Astrocyte of the cerebellum (primary cell): ENCODE measurements at regions not wholly inside any gene's neighbourhood (a gene's known extent, or its start where the extent isn't known, plus 50 kb on each side); places are given as distances from the start of the nearest gene placed in this dataset.

Experiments used
- DNase-seq: peaks from one replicate; pipeline ENCODE4 v3.0.0-alpha.2; 2011; ENCODE audit warnings: low read depth
- H3K4me3 ChIP-seq: 2 replicates; pipeline ENCODE4 v1.5.1; 2011; ENCODE audit warnings: mild to moderate bottlenecking, low read depth, low read length, moderate library complexity
- CTCF ChIP-seq: IDR thresholded peaks from 2 replicates; pipeline ENCODE4 v1.5.1; 2012; ENCODE audit warnings: low read length, low read depth, moderate library complexity, mild to moderate bottlenecking; ENCODE audit errors: missing control alignments
- in situ Hi-C: cut with HindIII; loops from 2 replicates; pipeline ENCODE4 v1.10.0; 2017; ENCODE audit warnings: low sequenced_read_pairs

DNA sequence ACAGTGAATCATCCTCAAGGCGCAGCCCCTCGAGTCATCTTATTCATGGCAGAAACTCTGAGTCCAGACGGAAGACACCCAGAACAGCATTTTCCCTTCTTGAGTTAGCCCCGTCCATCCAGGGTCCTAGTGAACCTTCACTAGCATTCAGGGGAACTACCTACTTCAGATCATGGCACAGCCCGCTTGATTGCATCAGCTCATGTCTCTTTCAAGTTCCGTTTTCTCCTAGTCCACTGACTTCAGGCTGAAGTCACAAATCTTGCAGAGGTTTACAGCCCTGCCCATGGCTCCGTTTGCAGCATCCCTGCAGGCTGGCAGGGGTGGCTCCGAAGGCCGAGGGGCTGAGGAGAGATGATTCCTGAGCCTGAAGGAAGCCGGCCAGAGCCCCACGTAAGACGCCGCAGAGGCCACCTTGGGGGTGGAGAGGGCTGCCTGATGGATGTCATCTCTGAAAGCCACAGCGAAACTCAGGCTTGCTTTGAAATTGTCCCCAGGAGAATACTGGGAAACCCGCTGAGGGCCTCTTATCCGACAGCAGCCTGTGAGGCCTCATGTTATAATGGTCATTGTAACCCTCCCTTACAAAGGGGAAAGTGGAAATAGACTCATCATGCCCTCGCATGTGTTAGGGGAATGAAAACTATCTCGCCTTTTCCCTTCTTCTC, 310.2 kb upstream of the AJAP1 start:
- in situ Hi-C loops = no loop called here
- DNase-seq = no peak
- no peak overlapping the region for H3K4me3 ChIP-seq
- no peak for TF ChIP-seq CTCF

DNA sequence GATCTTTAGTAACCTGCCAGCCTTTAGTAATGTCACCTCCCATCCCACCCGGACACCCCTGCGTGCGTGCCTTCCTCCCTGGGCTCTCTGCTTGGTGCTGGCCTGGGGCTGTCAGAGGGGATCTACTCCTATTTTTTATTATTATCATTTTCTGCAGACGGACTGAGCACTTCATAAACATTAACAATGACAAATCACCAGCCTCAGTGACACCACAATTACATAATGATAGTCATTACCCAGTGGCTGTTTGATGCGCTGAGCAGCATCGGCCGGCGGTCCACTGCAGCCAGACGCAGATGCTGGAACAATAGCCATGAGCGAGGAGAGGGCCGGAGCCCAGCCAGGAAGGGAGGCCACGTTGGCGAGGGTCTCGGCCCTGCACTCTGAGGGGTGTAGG, 309.3 kb upstream of the AJAP1 start:
- H3K4me3 ChIP-seq = no peak overlapping the region
- in situ Hi-C loops = no loop called here
- no peak for TF ChIP-seq CTCF
- DNase-seq = no peak

GRCh38 chr1:4346131-4346530, 308.3 kb upstream of the AJAP1 start:
- TF ChIP-seq CTCF = no peak
- in situ Hi-C loops = no loop called here
- H3K4me3 ChIP-seq = no peak overlapping the region
- DNase-seq = no peak

DNA sequence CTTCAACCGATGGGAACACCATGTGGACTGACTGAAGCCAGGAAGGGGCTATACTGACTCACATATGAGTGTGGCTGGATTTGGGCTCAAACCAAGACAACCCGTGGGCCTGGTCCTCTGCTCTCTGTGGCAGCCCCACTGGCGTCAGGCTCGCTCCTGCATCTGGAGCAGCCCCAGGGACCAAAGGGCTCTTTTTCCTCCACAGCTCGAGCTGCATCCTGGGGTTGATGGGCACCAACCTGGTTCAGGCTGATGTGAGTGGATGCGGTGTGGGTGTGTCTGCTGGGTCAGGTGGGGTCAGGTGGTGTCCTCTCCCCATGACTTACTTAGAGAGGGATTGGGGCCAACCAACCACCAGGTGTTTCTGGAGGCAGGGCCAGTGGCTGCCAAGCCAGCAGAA, 303.0 kb upstream of the AJAP1 start:
- no peak overlapping the region for H3K4me3 ChIP-seq
- TF ChIP-seq CTCF = no peak
- DNase-seq = no peak
- in situ Hi-C loops = no loop called here

- DNase-seq = no peak
- no peak for TF ChIP-seq CTCF
- in situ Hi-C loops = no loop called here
- H3K4me3 ChIP-seq = no peak overlapping the region
Observed at GRCh38 chr1:4353090-4353856, 301.1 kb upstream of the AJAP1 start.

DNA sequence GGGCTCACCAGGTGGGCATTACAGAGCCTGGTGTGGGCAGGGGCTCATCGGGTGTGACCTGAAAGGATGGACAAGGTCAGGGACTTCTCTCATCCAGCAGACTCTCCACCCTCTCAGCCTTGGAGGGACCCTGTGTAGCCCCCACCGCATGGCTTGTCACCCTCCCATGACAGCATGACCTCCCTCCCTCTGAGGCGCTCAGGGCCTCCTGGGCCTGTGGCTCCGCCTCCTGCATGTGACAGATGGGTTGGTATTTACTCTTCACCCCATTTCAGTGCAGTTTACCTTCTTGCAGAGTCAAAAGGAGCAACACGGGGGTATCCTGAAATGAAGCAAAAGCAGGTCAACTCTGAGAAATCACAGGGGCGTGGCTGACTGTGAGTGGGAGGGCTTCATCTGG, 298.6 kb upstream of the AJAP1 start:
- in situ Hi-C loops = no loop called here
- H3K4me3 ChIP-seq = no peak overlapping the region
- no peak for DNase-seq
- TF ChIP-seq CTCF = no peak
